ENCODE measurements at regions not wholly inside any gene's neighbourhood (a gene's known extent, or its start where the extent isn't known, plus 50 kb on each side); places are given as distances from the start of the nearest gene placed in this dataset.

GRCh38 chr2:106316915-106317314, 122.8 kb upstream of the UXS1 start:
- no peaks in the 10 kb centered on the region for H3K27me3 ChIP-seq (replicated peaks in 1 of 4; ENCODE audit: control insufficient read depth in 3 of 4, extremely low read depth in 1 of 4, insufficient read depth in 3 of 4, low read length in 3 of 4)
- H2BK5ac ChIP-seq (ENCODE audit: low read depth, low read length): no peak overlapping the region
- TF ChIP-seq POU5F1 (IDR thresholded peaks at IDR 0.05; ENCODE audit: low read depth, low read length) (no peak), HDAC2 (IDR thresholded peaks at IDR 0.05; ENCODE audit: borderline replicate concordance in 1 of 2, low read depth in 2 of 2, low read length in 2 of 2) (no peak)
- no peak overlapping the region for H2AK5ac ChIP-seq (ENCODE audit: low read depth, low read length)
- no peak overlapping the region for H3K23ac ChIP-seq (ENCODE audit: insufficient read length)
- H2BK15ac ChIP-seq (ENCODE audit: low read length): no peak overlapping the region
- no peak overlapping the region for H3K4me2 ChIP-seq (ENCODE audit: insufficient read depth in 1 of 2, low read depth in 2 of 2, low read length in 2 of 2)
- no peak overlapping the region for H2BK120ac ChIP-seq (replicated peaks; ENCODE audit: low read depth, low read length)
- no peak for FAIRE-seq
- no peak for DNase-seq (ENCODE audit: low read depth in 1 of 2, low spot score in 2 of 2)
- no peak overlapping the region for H3K27ac ChIP-seq (ENCODE audit: low read depth, low read length)
- H3K4me3 ChIP-seq (ENCODE audit: extremely low read depth in 1 of 4, insufficient read depth in 2 of 4, low read depth in 3 of 4, low read length in 4 of 4): no peak overlapping the region
- H2AFZ ChIP-seq (ENCODE audit: low read length): no peak overlapping the region
- ChIA-PET POLR2A (ENCODE audit: partially characterized antibody) (no interaction called here), CTCF (ENCODE audit: partially characterized antibody) (interaction anchor here (0.9 to 1.5 kb wide), 4 partner anchors 11 to 32 kb away, joined by 3 to 5 read pairs (median 3); no protein-coding TSS in a partner anchor)
- no peak overlapping the region for H2BK20ac ChIP-seq (ENCODE audit: low read length)
- H4K8ac ChIP-seq (ENCODE audit: extremely low read depth, insufficient read depth, low read length): no peak overlapping the region
- H3K14ac ChIP-seq (ENCODE audit: insufficient read length): no peak overlapping the region
- H3K4me1 ChIP-seq (replicated peaks in 1 of 4; ENCODE audit: control insufficient read depth in 3 of 4, insufficient read depth in 4 of 4, low read length in 3 of 4): no peaks in the 10 kb centered on the region
- H3K79me2 ChIP-seq (ENCODE audit: control insufficient read depth in 1 of 2, insufficient read depth in 2 of 2, low read length in 2 of 2): no peaks in the 10 kb centered on the region
- H3K9me3 ChIP-seq (ENCODE audit: insufficient read depth in 2 of 2, low read depth in 1 of 2, low read length in 1 of 2): 0 out of 4 replicates have a peak, but pooled peaks cover 0 to 4% of the 10 kb centered on the region in 2 experiments
- H4K5ac ChIP-seq (ENCODE audit: insufficient read length, low read depth, low read length): no peak overlapping the region
- no peak overlapping the region for H2BK12ac ChIP-seq (ENCODE audit: low read depth, low read length)
- H3K23me2 ChIP-seq (ENCODE audit: low read depth, low read length): no peaks in the 10 kb centered on the region
- no peaks in the 10 kb centered on the region for H3K36me3 ChIP-seq (ENCODE audit: control insufficient read depth in 2 of 4, insufficient read depth in 4 of 4, low read length in 3 of 4)
- H3K18ac ChIP-seq (ENCODE audit: extremely low read depth, low read length): no peak overlapping the region
- H3K9ac ChIP-seq (replicated peaks in 1 of 4; ENCODE audit: extremely low read depth in 1 of 4, low read depth in 3 of 4, low read length in 3 of 4): no peak overlapping the region
- no peak overlapping the region for H3K4ac ChIP-seq (replicated peaks; ENCODE audit: insufficient read length, low read depth, low read length)
- H3K56ac ChIP-seq (replicated peaks; ENCODE audit: insufficient read length, low read depth, low read length): no peak overlapping the region
- H4K20me1 ChIP-seq (replicated peaks in 1 of 2; ENCODE audit: control insufficient read depth in 1 of 2, insufficient read depth in 2 of 2, low read length in 2 of 2): no peaks in the 10 kb centered on the region
- 100% methylated on average over 1 of the region's 2 CpGs; no CpG with 5 or more reads in 1 of the 2 experiments for WGBS, 2 experiments (ENCODE audit: extremely low coverage in 1 of 2, insufficient coverage in 1 of 2, insufficient read length in 1 of 2, insufficient replicate concordance in 2 of 2, low coverage in 1 of 2, low lambda C conversion rate in 2 of 2, missing lambda C conversion rate in 1 of 2)
- no peak overlapping the region for H4K91ac ChIP-seq (replicated peaks; ENCODE audit: insufficient read length, low read length)
- H3K79me1 ChIP-seq (ENCODE audit: low read depth, low read length): no peaks in the 10 kb centered on the region
